A673 (cell line): ENCODE measurements at regions not wholly inside any gene's neighbourhood (a gene's known extent, or its start where the extent isn't known, plus 50 kb on each side); places are given as distances from the start of the nearest gene placed in this dataset.

Experiments used
- BruUV-seq: library from RNA; stranded (reverse); fragments of 400-500 nt; replicated peaks from 2 replicates; lab custom pipeline; 2021; lab: Mats Ljungman, UMichigan
- CTCF ChIA-PET: fragments of 300-600 bp; sonication (Branson Sonifier 250); formaldehyde crosslinking; loops from one replicate; lab custom pipeline; 2022; ENCODE audit warnings: antibody characterized with exemption; lab: Charles Lee
- POLR2A ChIA-PET: fragments of 300-600 bp; sonication (Branson Sonifier 250); formaldehyde crosslinking; loops from one replicate; lab custom pipeline; 2022; ENCODE audit warnings: antibody characterized with exemption; ENCODE audit not compliant: low non-redundant PET; lab: Charles Lee
- DNase-seq: peaks from one replicate; pipeline ENCODE4 v3.0.0-alpha.2; 2015; ENCODE audit warnings: low spot score
- H3K27ac ChIP-seq: fragments of 200-600 bp; sonication (generic); 2 replicates; pipeline ENCODE4 v1.5.1; 2016; ENCODE audit warnings: mixed run types, low read depth, mild to moderate bottlenecking, mixed read lengths, antibody characterized with exemption, low read length; ENCODE audit not compliant: poor library complexity, severe bottlenecking
- H3K27me3 ChIP-seq: fragments of 200-600 bp; sonication (generic); replicated peaks from 2 replicates; pipeline ENCODE4 v1.6.1; 2017; ENCODE audit warnings: mixed run types, low read depth, mild to moderate bottlenecking, mixed read lengths, antibody characterized with exemption, low read length; ENCODE audit not compliant: insufficient read depth, poor library complexity
- H3K36me3 ChIP-seq: fragments of 200-600 bp; sonication (generic); 2 replicates; pipeline ENCODE4 v1.6.1; 2016; ENCODE audit warnings: mixed run types, mild to moderate bottlenecking, mixed read lengths, antibody characterized with exemption, low read length; ENCODE audit not compliant: insufficient read depth, poor library complexity, severe bottlenecking
- H3K4me1 ChIP-seq: fragments of 200-600 bp; sonication (generic); 2 replicates; pipeline ENCODE4 v1.6.1; 2017; ENCODE audit warnings: mixed run types, mild to moderate bottlenecking, mixed read lengths, antibody characterized with exemption, low read length; ENCODE audit not compliant: insufficient read depth, poor library complexity, severe bottlenecking
- H3K4me3 ChIP-seq: fragments of 200-600 bp; sonication (generic); 2 replicates; pipeline ENCODE4 v1.5.1; 2016; ENCODE audit warnings: low read depth, mixed run types, mild to moderate bottlenecking, mixed read lengths, low read length; ENCODE audit not compliant: poor library complexity, severe bottlenecking
- H3K9me3 ChIP-seq: fragments of 200-600 bp; sonication (generic); 2 replicates; pipeline ENCODE4 v1.6.1; 2016; ENCODE audit warnings: mixed run types, low read depth, mild to moderate bottlenecking, mixed read lengths, antibody characterized with exemption, low read length; ENCODE audit not compliant: poor library complexity, severe bottlenecking
- CTCF ChIP-seq: fragments of 300-800, 200-600 bp; sonication (generic); conservative IDR thresholded peaks from 2 replicates; pipeline ENCODE4 v1.5.1; 2017; ENCODE audit warnings: low read depth, mild to moderate bottlenecking, antibody characterized with exemption, low read length, moderate library complexity, mixed read lengths
- EZH2 ChIP-seq: fragments of 200-600 bp; sonication (generic); IDR thresholded peaks from 2 replicates; pipeline ENCODE4 v1.6.1; 2017; ENCODE audit warnings: borderline replicate concordance, low read depth, mild to moderate bottlenecking, mixed read lengths, antibody characterized with exemption, low read length; ENCODE audit not compliant: poor library complexity, severe bottlenecking
- intact Hi-C: fragments of 100-400 bp; cut with micrococcal nuclease; formaldehyde crosslinking; loops from one replicate; pipeline ENCODE4 v1.10.0; 2022; ENCODE audit not compliant: unreplicated experiment

- Histone ChIP-seq H3K4me3 (no peak overlapping the region), H3K36me3 (no peaks in the 10 kb centered on the region), H3K27me3 (no peaks in the 10 kb centered on the region), H3K27ac (no peak overlapping the region), H3K9me3 (no peaks in the 10 kb centered on the region), H3K4me1 (no peaks in the 10 kb centered on the region)
- POLR2A ChIA-PET: no interaction called here
- TF ChIP-seq EZH2 (no peak), CTCF (no peak)
- intact Hi-C loops: no loop called here
- DNase-seq: no peak
- no TSS peak for BruUV-seq
- CTCF ChIA-PET: no interaction called here
Observed at GRCh38 chr3:81888914-81889557, 127.6 kb upstream of the GBE1 start.

GRCh38 chr3:81887448-81887847 lies 126.0 kb upstream of the GBE1 start:
- Histone ChIP-seq H3K36me3 (no peaks in the 10 kb centered on the region), H3K9me3 (no peaks in the 10 kb centered on the region), H3K4me3 (no peak overlapping the region), H3K27ac (no peak overlapping the region), H3K4me1 (no peaks in the 10 kb centered on the region), H3K27me3 (no peaks in the 10 kb centered on the region)
- TF ChIP-seq CTCF (no peak), EZH2 (no peak)
- BruUV-seq: no TSS peak
- CTCF ChIA-PET: no interaction called here
- POLR2A ChIA-PET: no interaction called here
- no peak for DNase-seq
- intact Hi-C loops: no loop called here

GRCh38 chr3:81886081-81886480 lies 124.6 kb upstream of the GBE1 start:
- CTCF ChIA-PET: no interaction called here
- BruUV-seq: no TSS peak

More at GRCh38 chr3:81886081-81886480, 124.6 kb upstream of the GBE1 start:
- intact Hi-C loops: no loop called here
- TF ChIP-seq EZH2: no peak
- TF ChIP-seq CTCF: no peak
- Histone ChIP-seq H3K9me3 (no peaks in the 10 kb centered on the region), H3K4me1 (no peaks in the 10 kb centered on the region), H3K36me3 (no peaks in the 10 kb centered on the region), H3K27ac (no peak overlapping the region), H3K4me3 (no peak overlapping the region), H3K27me3 (no peaks in the 10 kb centered on the region)
- no peak for DNase-seq
- POLR2A ChIA-PET: no interaction called here
